Natural killer cell (primary cell): ENCODE measurements at regions not wholly inside any gene's neighbourhood (a gene's known extent, or its start where the extent isn't known, plus 50 kb on each side); places are given as distances from the start of the nearest gene placed in this dataset.
A peak's percentile ranks its signal among the peaks of the same experiment; 100 is the strongest.

Experiments
- ATAC-seq, 3 donors: fragments of 150-1000 bp in 2 of 3; fragments of 200-7000 bp in 1 of 3; cut with Tn5 transposase; 1 replicate in 1 of 3; 2 replicates in 2 of 3; pipeline ENCODE4 v1.10.0; 2021; ENCODE audit warnings: mild to moderate bottlenecking in 2 of 3, moderate library complexity in 2 of 3
- DNase-seq, 2 donors: peaks; one replicate each; pipeline versions ENCODE4 v3.0.0 to v3.0.0-alpha.2; 2013 to 2021; ENCODE audit warnings: mixed read lengths in 1 of 2
- H3K27ac ChIP-seq: one replicate; pipeline ENCODE4 v1.5.1; 2013; ENCODE audit warnings: mild to moderate bottlenecking, low read length
- H3K27me3 ChIP-seq: one replicate; pipeline ENCODE4 v1.6.1; 2013; ENCODE audit warnings: low read length; ENCODE audit not compliant: control insufficient read depth, insufficient read depth
- H3K36me3 ChIP-seq: one replicate; pipeline ENCODE4 v1.6.1; 2013; ENCODE audit warnings: low read length; ENCODE audit not compliant: control insufficient read depth, insufficient read depth
- H3K4me1 ChIP-seq: one replicate; pipeline ENCODE4 v1.6.1; 2013; ENCODE audit warnings: low read length; ENCODE audit not compliant: control insufficient read depth, insufficient read depth
- H3K4me3 ChIP-seq: one replicate; pipeline ENCODE4 v1.5.1; 2013; ENCODE audit warnings: low read length
- H3K9me3 ChIP-seq: one replicate; pipeline ENCODE4 v1.6.1; 2013; ENCODE audit warnings: low read length; ENCODE audit not compliant: control insufficient read depth, insufficient read depth
- H3K27ac Mint-ChIP-seq, 2 donors: one replicate each; pipeline ENCODE4 v1.8.0; 2022; ENCODE audit warnings: mild to moderate bottlenecking in 2 of 2, mixed read lengths in 2 of 2, moderate library complexity in 1 of 2
- H3K27me3 Mint-ChIP-seq, 2 donors: one replicate each; pipeline ENCODE4 v1.8.0; 2022; ENCODE audit warnings: low read depth in 2 of 2, mixed read lengths in 2 of 2
- H3K36me3 Mint-ChIP-seq: one replicate; pipeline ENCODE4 v1.8.0; 2022; ENCODE audit warnings: mixed read lengths
- H3K4me1 Mint-ChIP-seq, 2 donors: one replicate each; pipeline ENCODE4 v1.8.0; 2022; ENCODE audit warnings: mixed read lengths in 2 of 2
- H3K4me3 Mint-ChIP-seq: one replicate; pipeline ENCODE4 v1.8.0; 2022; ENCODE audit warnings: mild to moderate bottlenecking, moderate library complexity, mixed read lengths
- H3K9me3 Mint-ChIP-seq, 2 donors: one replicate each; pipeline ENCODE4 v1.8.0; 2022; ENCODE audit warnings: mixed read lengths in 2 of 2
- CTCF ChIP-seq: fragments of 200-600 bp; IDR thresholded peaks from one replicate; pipeline ENCODE4 v1.8.0; 2022; ENCODE audit warnings: antibody characterized with exemption
- WGBS: methylation state at CpG from one replicate; pipeline ENCODE4 v1.1.7; 2013; ENCODE audit warnings: missing lambda C conversion rate; ENCODE audit not compliant: insufficient coverage; 5-methylcytosine and 5-hydroxymethylcytosine counted together
- intact Hi-C: fragments of 100-400 bp; cut with micrococcal nuclease; formaldehyde crosslinking; loops from one replicate; pipeline ENCODE4 v1.14.2; 2022

DNA sequence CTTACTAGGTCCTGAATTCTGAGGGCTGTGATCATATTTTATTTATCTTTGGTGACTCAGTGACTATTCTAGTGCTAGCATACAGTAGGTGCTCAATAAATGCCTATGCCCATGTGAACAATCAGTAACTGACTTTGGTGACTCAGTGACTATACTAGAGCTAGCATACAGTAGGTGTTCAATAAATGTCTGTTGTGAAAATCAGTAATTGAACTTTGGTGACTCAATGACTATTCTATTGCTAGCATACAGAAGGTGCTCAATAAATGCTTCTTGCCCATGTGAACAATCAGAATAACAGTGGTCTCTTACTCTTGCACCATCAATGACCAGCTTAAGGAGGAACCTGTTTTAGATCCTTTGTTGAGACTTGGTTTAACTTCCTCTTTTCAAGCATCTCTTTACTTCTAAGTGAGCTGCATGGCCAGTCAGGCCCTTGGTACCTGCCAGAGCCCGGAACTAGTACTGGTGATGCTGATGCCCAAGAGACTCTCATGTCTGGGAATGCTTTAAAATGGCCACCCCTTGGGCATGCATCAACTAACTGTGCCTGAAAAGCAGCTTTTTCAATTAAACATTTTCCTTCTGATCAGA is 214.9 kb upstream of the SPRED2 start:
- Mint-ChIP-seq H3K27ac (no peak overlapping the region), H3K4me3 (no peak overlapping the region), H3K27me3 (peaks cover 0 to 7% of the 10 kb centered on the region in 2 donors), H3K9me3 (no peaks in the 10 kb centered on the region), H3K4me1 (no peaks in the 10 kb centered on the region), H3K36me3 (no peaks in the 10 kb centered on the region)
- Histone ChIP-seq H3K9me3 (no peaks in the 10 kb centered on the region), H3K4me3 (no peak overlapping the region), H3K36me3 (no peaks in the 10 kb centered on the region), H3K27ac (no peak overlapping the region), H3K27me3 (no peaks in the 10 kb centered on the region), H3K4me1 (no peaks in the 10 kb centered on the region)
- ATAC-seq, result no peak
- no peak for DNase-seq
- intact Hi-C loops, result no loop called here
- 74% methylated on average over 1 of the region's 1 CpG for WGBS
- no peak for TF ChIP-seq CTCF

- Histone ChIP-seq H3K4me1 (no peaks in the 10 kb centered on the region), H3K27me3 (no peaks in the 10 kb centered on the region), H3K4me3 (no peak overlapping the region), H3K36me3 (no peaks in the 10 kb centered on the region), H3K27ac (no peak overlapping the region), H3K9me3 (no peaks in the 10 kb centered on the region)
- no peaks in the 10 kb centered on the region for H3K9me3 Mint-ChIP-seq
- intact Hi-C loops, result no loop called here
- no peak overlapping the region for H3K4me3 Mint-ChIP-seq
- no peak overlapping the region for H3K27ac Mint-ChIP-seq
- DNase-seq (no peak), ATAC-seq (no peak)
- H3K36me3 Mint-ChIP-seq, result no peaks in the 10 kb centered on the region
- WGBS, result 94% methylated on average over 8 of the region's 8 CpGs
- peaks cover 4 to 5% of the 10 kb centered on the region in 2 donors for H3K4me1 Mint-ChIP-seq
- H3K27me3 Mint-ChIP-seq, result peaks cover 6 to 15% of the 10 kb centered on the region in 2 donors
- peak; percentile 5 for TF ChIP-seq CTCF
Measured at GRCh38 chr2:65640793-65641103, 208.3 kb upstream of the SPRED2 start.

DNA sequence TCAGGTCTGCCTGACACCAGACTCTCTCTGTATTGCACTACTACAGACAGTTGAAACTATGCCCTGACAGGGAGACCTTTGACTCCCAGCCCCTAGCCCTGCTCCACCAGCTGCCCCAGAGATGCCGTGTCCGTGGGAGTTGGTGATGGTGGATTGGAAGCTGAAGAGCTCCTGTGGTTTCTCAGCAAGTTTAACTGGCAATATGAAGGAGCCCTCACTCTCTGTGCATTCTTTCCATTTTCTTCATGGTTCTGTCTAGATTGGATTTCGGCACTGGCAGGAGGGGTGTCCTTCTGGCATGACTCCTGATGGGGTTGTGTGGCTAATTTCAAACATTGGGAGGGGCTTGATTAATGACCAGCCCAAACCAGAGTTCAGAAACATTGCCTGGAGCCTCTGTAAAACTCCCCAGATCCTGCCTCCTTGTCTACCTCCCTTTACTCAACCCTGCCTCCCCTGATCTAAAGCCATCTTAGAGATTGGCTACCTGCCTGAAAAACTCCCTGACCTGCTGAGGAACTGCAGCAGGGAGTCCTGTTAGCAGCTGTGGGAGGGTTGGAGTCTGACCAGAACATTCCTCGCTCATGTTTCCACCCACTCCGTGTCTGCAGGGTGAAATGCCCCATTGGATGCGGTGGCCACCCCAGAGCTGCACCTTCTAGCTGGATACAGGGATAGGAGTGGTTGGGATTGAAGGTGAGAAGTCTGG is 206.9 kb upstream of the SPRED2 start:
- Mint-ChIP-seq H3K9me3 (no peaks in the 10 kb centered on the region), H3K27me3 (peaks cover 6 to 15% of the 10 kb centered on the region in 2 donors)

More for the DNA sequence above, 206.9 kb upstream of the SPRED2 start:
- H3K36me3 ChIP-seq, result no peaks in the 10 kb centered on the region
- TF ChIP-seq CTCF, result no peak
- peaks cover 4 to 5% of the 10 kb centered on the region in 2 donors for H3K4me1 Mint-ChIP-seq
- no peak overlapping the region for H3K4me3 Mint-ChIP-seq
- no peaks in the 10 kb centered on the region for H3K4me1 ChIP-seq
- no peak overlapping the region for H3K27ac ChIP-seq
- ATAC-seq (no peak), DNase-seq (no peak)
- H3K27me3 ChIP-seq, result no peaks in the 10 kb centered on the region
- no peak overlapping the region for H3K27ac Mint-ChIP-seq
- intact Hi-C loops, result no loop called here
- H3K4me3 ChIP-seq, result no peak overlapping the region
- no peaks in the 10 kb centered on the region for H3K9me3 ChIP-seq
- no peaks in the 10 kb centered on the region for H3K36me3 Mint-ChIP-seq
- WGBS, result 94% methylated on average over 6 of the region's 6 CpGs
